CD1c-positive myeloid dendritic cell (primary cell): ENCODE measurements at regions not wholly inside any gene's neighbourhood (a gene's known extent, or its start where the extent isn't known, plus 50 kb on each side); places are given as distances from the start of the nearest gene placed in this dataset.
"Not testable (repeated sequence)": the region's sequence is repeated elsewhere in the genome, so short reads cannot be mapped to it uniquely, and the experiment has no call there.

Experiments used
- DNase-seq: peaks from one replicate; pipeline ENCODE4 v3.0.0-alpha.2; 2016; ENCODE audit errors: extremely low spot score

- DNase-seq: not testable (repeated sequence)
Measured at GRCh38 chr9:40768646-40769198, 359.8 kb downstream of the FOXD4L6 start.

DNA sequence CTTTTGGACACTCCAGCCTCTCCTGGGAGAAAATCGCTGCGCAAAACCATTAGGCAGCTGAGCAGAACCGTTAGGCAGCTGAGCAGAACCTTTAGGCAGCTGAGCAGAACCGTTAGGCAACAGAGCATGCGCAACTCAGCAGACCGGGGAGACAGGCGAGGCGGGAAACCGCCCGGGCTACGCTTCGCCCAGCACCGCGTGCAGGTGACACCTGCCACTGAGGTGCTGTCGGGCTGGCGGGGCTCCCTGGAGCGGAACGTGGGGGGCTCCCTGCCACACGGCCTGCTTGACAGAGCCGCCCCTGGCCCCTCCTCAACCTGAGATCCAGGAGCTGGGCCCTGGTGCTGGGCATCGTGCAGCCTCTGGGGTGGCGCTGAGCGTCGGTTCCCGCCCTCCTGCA lies 360.3 kb downstream of the FOXD4L6 start:
- not testable (repeated sequence) for DNase-seq

- not testable (repeated sequence) for DNase-seq
Measured at GRCh38 chr9:40754957-40755356, 373.5 kb downstream of the FOXD4L6 start.

DNA sequence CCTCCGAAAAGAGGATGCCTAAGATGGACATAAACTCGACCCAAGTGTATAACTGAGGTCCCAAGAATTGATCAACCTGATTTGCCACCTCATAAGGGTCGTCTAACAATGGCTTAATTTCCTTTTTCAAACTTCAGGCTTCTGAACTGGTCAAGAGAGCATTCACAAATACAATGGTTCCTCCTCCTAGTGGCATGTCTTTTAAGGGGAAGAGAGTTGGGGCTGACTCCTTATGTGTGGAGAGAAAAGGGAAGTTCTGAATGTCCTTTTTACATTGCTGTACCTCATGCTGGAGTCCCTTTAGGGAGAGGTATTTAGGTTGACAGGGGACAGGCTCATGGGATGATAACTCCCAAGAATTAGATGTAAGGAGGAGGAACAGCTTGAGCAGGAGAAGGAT lies 375.2 kb downstream of the FOXD4L6 start:
- DNase-seq: peak; percentile 55

GRCh38 chr9:40746921-40747485 lies 381.5 kb downstream of the FOXD4L6 start:
- not testable (repeated sequence) for DNase-seq
